Activated CD4-positive, CD25-positive, alpha-beta regulatory T cell treated with anti-CD3 and anti-CD28 coated beads, Interleukin-2, amount 50 U/mL, for 72 hours (primary cell): ENCODE measurements at regions not wholly inside any gene's neighbourhood (a gene's known extent, or its start where the extent isn't known, plus 50 kb on each side); places are given as distances from the start of the nearest gene placed in this dataset.
"Not testable (repeated sequence)": the region's sequence is repeated elsewhere in the genome, so short reads cannot be mapped to it uniquely, and the experiment has no call there.

Experiments
- DNase-seq: peaks from one replicate; pipeline ENCODE4 v3.0.0; 2021

DNA sequence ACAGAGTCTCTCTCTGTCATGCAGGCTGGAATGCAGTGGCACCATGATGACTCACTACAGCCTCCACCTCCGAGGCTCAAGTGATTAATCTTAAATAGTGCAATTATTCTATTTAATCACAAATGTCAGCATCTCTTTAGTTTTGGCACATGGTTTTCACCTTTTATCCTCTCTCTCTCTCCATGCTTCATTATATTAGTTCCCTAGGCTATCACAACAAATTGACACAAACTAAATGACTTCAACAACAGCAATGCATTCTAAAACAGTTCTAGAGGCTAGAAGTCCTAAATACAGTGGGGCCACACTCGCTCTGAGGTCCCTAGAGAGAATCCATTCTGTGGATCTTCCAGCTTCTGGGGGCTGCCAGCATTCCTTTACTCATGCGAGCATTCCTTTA, 178.2 kb upstream of the ZNG1F start:
- not testable (repeated sequence) for DNase-seq

GRCh38 chr9:41361790-41362189, 172.7 kb upstream of the ZNG1F start:
- not testable (repeated sequence) for DNase-seq

DNA sequence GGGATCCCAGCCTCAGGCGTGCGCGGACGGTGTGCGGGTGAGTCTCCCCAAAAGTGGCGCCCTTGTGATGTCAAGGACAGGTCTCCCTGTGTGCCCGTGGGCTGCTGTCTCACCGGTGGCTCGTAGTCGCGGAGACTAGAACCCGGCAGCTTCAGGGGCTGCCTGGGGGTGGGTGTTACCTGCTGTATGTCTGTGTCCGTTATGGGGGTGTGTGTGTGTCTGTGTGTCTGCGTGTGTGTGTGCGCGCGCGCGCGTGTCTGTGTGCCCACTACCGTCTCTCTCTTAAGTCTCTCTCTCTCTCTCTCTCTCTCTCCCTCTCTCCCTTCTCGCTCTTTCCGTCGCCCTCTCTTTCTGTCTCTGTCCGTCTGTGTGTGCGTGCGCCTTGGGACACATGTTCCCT, 170.0 kb upstream of the ZNG1F start:
- not testable (repeated sequence) for DNase-seq

DNA sequence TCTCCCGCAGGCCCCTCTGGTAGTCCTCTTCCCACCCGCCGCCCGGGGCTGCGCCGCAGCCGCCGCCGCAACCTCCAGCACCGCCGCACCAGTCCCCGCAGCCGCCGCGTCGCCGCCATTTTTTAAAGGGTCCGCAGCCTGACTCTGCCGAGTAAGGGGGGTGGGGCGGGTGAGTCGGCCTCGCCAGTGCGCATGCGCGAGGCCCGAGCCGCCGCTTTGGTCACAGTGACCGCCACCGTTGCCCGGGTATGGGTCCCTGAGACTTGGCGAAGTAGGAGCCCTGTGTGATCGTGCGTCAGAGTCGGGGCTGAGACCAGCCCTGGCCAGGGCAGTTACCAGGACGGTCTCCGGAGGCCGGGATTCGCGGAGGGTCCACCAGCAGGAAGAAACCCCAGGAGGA, 169.6 kb upstream of the ZNG1F start:
- DNase-seq: peak; percentile 65

DNA sequence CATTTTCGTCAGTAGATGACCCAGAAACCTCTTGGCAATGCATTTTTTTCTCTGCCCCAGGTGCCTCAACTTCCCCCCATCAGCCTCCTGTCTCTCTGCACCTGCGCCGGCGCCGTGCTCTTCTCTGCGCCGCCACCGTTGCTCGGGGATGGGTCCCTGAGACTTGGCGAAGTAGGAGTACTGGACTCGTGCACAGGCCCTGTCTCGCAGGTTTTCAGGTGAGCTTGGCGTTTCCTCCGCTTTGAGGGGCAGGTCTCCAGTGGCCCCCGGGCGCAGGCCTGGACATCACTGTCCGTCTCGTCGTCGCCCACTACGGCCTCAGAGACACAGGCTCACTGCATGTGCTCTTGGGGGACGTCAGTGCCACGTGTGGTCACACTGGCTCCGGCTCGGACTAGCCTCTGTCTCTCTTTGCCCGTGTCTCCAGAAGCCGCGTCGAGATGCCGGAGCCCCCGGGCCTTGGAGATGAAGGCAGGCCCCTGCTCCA, 168.8 kb upstream of the ZNG1F start:
- not testable (repeated sequence) for DNase-seq

GRCh38 chr9:41357350-41357748, 168.2 kb upstream of the ZNG1F start:
- not testable (repeated sequence) for DNase-seq

DNA sequence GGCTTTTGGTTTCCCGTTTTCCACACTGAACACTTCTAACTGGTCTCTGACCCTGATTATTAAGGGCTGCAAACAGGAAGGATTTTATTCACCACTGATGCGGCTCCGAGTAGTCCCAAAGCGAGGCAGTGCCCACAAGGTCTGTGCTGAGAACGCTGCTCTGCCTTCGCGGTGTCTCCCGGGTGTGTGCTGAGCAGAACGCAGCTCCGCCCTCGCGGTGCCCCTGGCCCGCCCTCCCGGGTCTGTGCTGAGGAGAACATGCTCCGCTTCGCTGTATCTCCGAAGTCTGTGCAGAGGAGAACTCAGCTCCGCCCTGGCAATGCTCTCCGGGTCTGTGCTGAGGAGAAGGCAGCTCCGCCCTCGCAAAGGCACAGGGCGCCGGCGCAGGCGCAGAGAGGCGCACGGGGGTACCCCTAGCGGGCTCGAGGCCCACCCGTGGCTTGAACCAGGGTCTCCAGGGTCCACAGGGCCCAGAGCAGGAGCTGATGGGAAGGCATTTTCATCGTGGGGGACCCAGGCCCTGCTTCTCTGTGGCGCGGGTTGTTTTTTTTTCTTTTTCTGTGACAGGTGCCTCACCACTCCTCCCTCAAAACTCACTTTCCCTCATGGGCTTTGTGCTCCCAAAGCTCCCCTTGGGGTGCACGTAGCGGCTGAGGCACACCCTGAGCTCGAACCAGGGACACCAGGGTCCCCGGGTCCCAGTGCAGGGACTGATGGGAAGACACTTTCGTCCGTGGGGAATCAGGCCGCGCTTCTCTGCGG, 167.7 kb upstream of the ZNG1F start:
- DNase-seq: peak; percentile 52

DNA sequence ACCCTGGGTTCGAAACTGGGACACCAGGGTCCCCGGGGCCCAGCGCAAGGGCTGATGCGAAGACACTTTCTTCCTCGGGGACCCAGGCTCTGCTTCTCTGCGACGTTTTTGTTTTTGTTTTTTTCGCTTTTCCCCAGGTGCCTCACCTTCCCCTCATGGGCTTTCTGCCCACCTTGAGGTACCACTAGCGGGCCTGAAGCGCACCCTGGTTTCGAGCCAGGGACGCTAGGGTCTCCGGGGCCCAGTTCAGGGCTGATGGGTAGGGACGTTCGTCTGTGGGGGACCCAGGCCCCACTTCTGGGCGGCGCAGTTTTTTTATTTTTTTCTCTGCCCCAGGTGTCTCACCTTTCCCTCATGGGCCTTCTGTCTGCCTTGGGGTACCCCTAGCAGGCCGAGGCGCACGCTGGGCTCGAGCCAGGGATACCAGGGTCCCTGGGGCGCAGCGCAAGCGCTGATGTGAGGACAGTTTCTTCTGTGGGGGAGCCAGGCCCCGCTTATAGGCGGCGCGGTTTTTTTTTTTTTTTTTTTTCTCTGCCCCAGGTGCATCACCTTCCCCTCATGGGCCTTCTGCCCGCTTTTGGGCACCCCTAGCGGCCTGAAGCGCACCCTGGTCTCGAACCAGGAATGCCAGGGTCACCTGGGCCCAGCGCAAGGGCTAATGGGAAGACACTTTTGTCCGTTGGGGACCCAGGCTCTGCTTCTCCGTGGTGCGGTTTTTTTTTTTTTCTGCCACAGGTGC, 166.8 kb upstream of the ZNG1F start:
- DNase-seq: not testable (repeated sequence)

DNA sequence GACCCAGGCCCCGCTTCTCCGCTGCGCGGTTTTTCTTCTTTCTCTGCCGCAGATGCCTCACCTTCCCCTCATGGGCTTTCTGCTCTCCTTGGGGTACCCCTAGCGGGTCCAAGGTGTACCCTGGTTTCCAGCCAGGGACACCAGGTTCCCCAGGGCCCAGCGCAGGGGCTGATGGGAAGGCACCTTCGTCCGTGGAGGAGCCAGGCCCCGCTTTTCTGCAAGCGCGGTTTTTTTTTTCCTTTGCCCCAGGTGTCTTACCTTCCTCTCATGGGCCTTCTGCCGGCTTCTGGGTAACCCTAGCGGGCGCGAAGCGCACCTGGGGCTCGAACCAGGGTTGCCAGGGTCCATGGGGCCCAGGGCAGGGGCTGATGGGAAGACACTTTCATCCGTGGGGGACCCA, 165.9 kb upstream of the ZNG1F start:
- not testable (repeated sequence) for DNase-seq

GRCh38 chr9:41354060-41354934, 165.2 kb upstream of the ZNG1F start:
- not testable (repeated sequence) for DNase-seq

DNA sequence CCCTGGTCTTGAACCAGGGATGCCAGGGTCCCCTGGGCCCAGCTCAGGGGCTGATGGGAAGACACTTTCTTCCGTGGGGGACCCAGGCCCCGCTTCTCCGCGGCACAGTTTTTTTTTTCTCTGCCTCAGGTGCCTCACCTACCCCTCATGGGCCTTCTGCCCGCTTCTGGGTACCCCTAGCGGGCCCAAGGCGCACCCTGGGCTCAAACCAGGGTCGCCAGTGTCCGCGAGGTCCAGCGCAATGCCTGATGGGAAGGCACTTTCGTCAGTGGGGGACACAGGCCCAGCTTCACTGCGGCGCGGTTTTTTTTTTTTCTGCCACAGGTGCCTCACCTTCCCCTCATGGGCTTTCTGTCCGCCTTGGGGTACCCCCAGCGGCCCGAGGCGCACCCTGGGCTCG, 163.9 kb upstream of the ZNG1F start:
- DNase-seq: not testable (repeated sequence)

DNA sequence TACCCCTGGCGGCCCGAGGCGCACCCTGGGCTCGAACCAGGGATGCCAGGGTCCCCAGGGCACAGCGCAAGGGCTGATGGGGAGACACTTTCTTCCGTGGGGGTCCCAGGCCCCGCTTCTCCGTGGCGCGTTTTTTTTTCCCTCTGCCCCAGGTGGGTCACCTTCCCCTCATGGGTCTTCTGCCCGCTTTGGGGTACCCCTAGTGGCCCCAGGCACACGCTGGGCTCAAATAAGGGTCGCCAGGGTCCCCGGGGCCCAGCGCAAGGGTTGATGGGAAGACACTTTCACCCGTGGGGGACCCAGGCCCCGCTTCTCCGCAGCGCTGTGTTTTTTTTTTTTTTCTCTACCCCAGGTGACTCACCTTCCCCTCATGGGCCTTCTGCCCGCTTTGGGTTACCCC, 163.3 kb upstream of the ZNG1F start:
- DNase-seq: not testable (repeated sequence)

- not testable (repeated sequence) for DNase-seq
Measured at GRCh38 chr9:41347893-41348292, 158.8 kb upstream of the ZNG1F start.

GRCh38 chr9:41332562-41332961, 143.4 kb upstream of the ZNG1F start:
- DNase-seq: not testable (repeated sequence)

DNA sequence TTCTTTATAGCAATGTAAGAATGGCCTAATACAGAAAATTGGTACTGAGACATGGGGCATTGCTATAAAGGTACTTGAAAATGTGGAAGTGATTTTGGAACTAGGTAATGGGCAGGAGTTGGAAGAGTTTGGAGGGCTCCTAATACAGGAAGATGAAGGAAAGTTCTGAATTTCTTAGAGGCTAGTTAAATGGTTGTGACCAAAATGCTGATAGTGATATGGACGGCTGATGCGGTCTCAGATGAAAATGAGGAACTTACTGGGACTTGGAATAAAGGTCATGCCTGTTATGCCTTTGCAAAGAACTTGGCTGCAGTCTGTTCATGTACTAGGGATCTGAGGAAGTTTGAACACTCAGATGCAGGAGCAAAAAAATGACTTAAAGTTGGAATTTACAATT, 132.2 kb upstream of the ZNG1F start:
- DNase-seq: not testable (repeated sequence)

GRCh38 chr9:41308953-41309352, 119.8 kb upstream of the ZNG1F start:
- not testable (repeated sequence) for DNase-seq

DNA sequence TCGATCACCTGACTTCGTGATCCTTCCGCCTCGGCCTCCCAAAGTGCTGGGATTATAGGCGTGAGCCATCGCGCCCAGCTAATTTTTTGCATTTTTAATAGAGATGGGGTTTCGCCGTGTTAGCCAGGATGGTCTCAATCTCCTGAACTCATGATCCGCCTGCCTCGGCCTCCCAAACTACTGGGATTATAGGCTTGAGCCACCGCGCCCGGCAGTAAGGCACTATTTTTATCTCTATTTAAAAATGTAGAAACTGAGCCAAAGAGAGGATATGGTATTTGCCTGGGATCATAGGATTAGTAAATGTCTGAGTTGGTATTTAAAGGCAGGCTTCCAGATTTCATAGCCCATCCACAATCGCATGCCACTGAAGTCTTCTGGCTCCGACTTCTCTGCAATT, 96.6 kb upstream of the ZNG1F start:
- DNase-seq: not testable (repeated sequence)

- DNase-seq: not testable (repeated sequence)
Measured at GRCh38 chr9:41280299-41281238, 91.5 kb upstream of the ZNG1F start.

GRCh38 chr9:41279437-41279836, 90.3 kb upstream of the ZNG1F start:
- not testable (repeated sequence) for DNase-seq

DNA sequence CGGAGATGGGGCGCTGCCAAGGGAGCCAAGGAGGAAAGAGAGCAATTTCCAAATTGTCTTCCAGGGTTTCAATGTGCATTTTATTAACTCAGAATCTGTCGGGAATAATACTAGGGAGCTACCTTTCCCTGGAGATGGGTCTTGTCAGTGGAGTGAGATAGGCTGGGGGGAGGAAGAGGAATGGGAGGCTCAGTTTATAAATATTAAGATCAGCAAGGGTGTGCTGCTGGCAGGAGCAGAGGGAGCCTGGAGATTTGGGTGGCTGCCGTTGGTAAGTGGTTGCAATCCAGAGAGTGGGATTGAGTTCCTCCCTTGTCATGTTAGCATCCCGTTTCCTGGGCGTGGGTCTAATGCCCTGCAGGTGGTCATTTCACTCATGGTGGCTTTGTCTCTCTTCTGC, 89.9 kb upstream of the ZNG1F start:
- not testable (repeated sequence) for DNase-seq

DNA sequence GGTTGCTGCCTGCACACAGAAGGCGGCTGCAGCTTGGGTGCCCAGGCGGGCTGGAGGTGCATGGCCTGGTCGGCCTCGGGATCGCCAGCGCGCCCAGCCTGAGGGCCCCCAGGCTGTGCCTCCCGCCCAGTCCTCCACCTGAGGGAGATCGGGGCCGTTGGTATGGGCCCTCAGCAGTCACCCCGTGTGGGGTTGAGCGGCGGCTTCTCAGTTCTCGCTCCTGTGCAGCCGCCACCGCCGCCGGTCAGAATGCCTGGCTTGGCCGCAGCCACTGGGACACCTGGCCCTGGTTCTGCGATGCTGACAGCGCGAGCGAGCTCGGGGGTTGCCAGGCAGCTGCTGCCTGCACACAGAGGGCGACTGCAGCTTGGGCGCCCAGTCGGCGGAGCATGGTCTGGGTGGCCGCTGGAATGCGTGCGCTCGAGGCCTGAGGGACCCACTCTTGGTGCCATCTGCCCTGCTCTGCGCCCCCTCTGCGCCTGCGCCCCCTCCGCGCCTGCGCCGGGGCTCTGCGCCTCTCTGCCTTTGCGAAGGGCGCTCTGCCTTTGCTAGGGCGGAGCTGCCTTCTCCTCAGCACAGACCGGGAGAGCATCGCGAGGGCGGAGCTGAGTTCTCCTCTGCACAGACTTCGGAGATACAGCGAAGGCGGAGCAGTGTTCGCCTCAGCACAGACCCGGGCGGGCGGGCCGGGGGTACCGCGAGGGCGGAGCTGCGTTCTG, 84.6 kb upstream of the ZNG1F start:
- DNase-seq: peak; percentile 37
